NT2/D1 (cell line): ENCODE measurements at regions not wholly inside any gene's neighbourhood (a gene's known extent, or its start where the extent isn't known, plus 50 kb on each side); places are given as distances from the start of the nearest gene placed in this dataset.

Experiments
- YY1 ChIP-seq: IDR thresholded peaks from 2 replicates; pipeline ENCODE4 v1.6.1; 2011; ENCODE audit not compliant: insufficient read length, insufficient read depth
- ZNF274 ChIP-seq: IDR thresholded peaks from 2 replicates; pipeline ENCODE4 v1.6.1; 2011; ENCODE audit warnings: mild to moderate bottlenecking, low read depth, low read length

GRCh38 chr3:117252651-117253050 lies 543.1 kb downstream of the TUSC7 start:
- TF ChIP-seq ZNF274 = no peak
- no peak for TF ChIP-seq YY1
